Activated CD8-positive, alpha-beta memory T cell treated with anti-CD3 and anti-CD28 coated beads, Interleukin-2, amount 50 U/mL, for 24 hours (primary cell): ENCODE measurements at regions not wholly inside any gene's neighbourhood (a gene's known extent, or its start where the extent isn't known, plus 50 kb on each side); places are given as distances from the start of the nearest gene placed in this dataset.
A peak's percentile ranks its signal among the peaks of the same experiment; 100 is the strongest.
"Not testable (repeated sequence)": the region's sequence is repeated elsewhere in the genome, so short reads cannot be mapped to it uniquely, and the experiment has no call there.

ENCODE experiments used
- DNase-seq: peaks from one replicate; pipeline ENCODE4 v3.0.0-alpha.2; 2020; ENCODE audit errors: extremely low read depth

DNA sequence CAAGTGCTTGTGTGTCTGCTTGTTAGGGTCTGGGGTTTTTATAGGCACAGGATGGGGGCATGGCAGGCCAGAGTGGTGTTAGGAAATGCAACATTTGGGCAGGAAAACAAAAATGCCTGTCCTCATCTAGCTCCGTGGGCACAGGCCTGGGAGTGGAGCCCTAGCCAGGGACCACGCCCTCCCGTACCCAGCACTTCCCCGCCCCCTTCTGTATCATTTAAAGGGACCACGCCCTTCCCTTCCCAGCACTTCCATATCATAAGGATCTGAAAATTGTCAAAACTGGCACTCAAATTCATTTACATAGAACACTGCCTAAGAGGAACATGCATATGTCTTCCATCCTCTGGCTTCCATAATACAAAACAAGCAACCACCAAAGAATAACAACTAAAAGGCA lies 185.8 kb downstream of the B3GLCT start:
- no peak for DNase-seq

- DNase-seq = no peak
Measured at GRCh38 chr13:31394506-31394905, 194.7 kb downstream of the B3GLCT start.

DNA sequence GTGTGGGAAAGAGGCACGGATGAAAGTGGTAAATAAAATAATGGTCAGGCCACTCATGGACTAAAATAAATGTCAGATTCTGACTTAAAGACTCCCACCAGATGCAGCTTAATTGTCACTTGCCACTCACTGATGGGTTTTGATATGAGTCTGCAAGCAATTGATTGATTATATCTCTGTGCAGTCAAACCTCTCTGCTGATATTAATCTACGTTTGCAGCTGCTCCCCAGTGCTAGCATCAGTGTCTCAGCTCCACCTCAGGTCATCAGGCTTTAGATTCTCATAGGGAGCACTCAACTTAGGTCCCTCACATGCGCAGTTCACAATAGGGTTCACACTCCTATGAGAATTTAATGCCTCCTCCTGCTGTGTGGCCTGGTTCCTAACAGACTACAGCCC lies 195.3 kb downstream of the B3GLCT start:
- no peak for DNase-seq

- DNase-seq = no peak
Measured at GRCh38 chr13:31399690-31400089, 199.9 kb downstream of the B3GLCT start.

- not testable (repeated sequence) for DNase-seq
Measured at GRCh38 chr13:31403711-31404110, 203.9 kb downstream of the B3GLCT start.

DNA sequence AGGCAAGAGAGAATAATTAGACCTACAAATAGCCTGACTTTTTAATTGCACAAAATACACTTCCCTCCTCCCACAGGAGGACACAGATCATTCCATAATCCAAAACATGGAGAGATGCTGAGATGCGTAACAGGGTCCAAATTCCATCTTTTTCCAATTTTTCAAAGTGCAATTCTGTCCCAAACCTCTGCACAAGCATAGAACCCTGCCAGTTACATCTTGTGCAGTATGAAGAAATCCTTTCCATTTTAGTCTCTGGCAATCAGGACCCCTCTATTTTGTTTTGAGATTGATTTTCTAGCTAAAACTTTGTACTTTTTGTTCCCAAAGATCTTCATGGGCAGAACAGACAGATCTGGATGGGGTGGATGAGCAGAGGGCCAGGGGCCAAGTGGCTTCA lies 209.2 kb downstream of the B3GLCT start:
- no peak for DNase-seq

DNA sequence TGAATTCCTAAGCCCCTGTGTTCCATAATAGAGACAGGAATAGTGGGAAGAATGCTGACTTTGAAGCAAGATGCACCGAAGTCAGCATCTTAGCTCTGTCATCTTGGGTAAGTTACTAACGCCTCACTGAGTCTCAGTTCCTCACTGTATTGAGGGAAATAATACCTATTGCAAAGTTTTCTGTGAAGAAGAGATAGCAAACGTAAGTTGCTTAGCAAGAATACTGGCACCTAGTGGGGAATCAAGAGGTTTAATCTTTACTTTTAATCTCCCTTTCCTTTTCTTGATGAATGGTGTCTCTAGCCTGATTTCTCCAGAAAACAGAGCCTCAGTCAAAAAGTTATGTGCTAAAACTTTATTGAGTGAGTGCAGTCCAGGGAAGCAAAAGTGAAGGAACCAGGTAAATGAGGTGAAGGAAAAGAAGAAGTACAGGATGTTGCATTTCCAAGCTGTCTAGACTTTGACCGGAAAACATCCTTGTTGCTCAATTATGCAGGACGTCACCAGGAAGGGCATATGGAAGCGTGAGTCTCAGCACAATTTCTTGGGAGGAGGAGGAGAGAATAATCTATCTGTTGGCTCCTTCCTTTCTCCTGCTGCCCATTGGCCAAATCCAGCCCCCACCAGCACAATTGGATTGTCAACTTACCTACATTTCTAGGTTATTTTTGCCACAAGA lies 210.0 kb downstream of the B3GLCT start:
- DNase-seq = no peak

DNA sequence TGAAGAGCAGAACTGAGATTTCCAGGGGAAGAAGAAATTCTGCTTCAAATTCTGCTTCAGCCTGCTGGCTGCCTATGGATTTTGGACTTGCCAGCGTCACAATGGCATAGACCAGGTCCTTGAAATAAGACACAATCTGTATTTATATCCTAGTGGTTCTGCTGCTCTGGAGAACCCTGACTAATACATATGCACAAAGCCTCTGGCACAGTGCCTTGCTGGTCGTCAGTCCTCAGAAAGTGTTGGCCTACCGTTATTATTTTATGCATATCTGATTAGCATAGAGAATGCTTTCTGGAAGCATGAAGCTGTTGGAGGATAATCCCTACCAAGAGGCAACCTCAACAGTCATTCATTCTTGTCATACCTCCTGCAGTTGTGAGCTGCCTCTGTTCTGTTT lies 213.7 kb downstream of the B3GLCT start:
- DNase-seq = no peak

- no peak for DNase-seq
Measured at GRCh38 chr13:31416066-31416465, 216.3 kb downstream of the B3GLCT start.

DNA sequence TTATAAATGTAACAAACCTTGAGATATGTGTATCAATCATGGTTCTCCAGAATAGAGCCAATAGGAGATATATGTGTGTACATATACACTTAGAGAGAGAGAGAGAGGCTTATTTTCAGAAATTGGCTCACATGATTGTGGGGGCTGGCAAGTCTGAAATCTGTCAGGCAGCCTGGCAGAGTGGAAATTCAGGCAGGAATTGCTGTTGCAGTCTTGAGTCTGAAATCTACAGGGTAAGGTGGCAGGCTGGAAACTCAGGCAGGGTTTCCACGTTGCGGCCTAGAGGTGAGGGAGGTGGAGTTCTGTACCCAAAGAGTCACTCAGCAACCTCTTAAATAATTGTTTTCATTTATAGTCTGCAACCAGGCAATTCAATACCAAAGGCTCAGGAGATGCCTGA lies 218.4 kb downstream of the B3GLCT start:
- DNase-seq = no peak

DNA sequence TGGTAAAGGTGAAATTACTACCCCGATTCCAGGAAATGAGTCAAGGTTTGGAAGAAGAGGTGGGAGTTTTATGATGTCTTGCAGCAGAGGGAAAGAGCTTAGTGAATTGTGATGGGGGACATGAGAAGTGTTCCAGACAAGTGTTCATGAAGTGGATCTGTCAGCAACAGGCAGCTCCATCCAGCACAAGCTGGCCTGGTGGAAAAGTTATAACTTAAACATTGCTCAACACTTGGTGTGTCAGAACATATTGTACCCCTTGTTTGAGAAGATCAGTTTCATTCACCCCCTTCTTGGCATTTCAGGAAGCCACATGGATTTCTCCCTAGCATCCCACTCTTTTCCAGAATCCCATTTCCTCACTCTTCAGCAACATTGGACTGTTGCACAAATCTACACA lies 222.0 kb downstream of the B3GLCT start:
- no peak for DNase-seq

- DNase-seq = peak; percentile 14
Measured at GRCh38 chr13:31424130-31424729, 224.5 kb downstream of the B3GLCT start.

DNA sequence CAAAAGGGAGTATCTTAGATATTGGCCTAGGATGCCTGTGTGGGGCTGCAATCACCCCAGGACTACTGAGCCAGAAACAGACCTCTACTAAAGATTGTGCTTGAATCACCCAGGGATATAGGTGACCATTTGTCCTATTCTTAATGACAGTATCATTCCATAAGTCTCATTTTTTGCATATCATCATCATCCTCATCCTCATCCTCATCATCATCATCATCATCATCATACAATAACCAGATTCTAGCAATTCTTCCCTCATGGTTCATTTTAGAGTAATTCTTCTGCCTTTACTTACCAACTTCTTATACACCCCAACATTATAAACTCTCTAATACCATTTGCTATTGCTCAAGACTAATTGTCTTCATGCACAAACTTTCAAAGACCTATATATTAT lies 226.6 kb downstream of the B3GLCT start:
- DNase-seq = no peak

DNA sequence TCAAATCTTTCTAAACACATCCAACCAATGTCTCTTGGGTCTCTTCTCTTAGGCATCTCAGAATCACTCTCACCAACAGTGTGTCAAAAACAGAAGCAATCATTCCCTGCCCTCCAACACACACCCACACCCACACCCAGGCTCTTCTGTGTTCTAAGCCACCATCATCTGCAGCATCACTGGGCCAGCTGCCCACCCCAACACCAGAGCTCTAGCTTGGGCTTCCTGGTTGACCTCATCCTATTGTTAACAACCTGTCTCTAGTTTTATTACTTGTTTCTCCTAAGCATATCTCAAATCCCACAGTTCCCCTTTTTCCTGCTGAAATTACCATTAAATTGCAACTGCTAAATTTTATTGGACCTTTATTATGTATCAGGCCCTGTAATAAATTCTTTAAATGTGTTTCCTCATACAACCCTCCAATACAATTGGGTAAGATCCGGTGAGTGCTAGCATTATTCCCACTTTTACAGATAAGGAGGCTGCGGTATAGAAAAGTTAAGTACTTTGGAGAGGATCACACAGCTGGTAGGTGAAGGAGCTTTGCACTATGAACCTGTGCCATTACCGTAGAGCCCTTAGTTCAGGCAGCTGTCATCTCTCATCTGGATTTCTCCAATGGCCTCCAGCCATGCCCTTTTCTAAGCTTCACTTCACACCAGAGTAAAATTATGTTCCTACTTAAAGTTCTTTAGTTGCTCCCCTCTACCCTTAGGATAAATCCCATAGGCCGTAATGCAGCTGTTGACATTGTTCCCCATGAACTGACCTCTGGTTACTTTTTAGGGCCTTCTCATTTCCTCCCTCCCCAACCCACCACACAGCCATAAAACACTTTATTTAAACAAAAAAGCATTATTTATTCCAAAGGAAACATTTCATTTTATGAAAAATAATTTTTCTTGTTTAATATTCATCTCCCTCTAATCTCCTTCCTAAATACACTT lies 227.7 kb downstream of the B3GLCT start:
- DNase-seq = no peak

- DNase-seq = peak; percentile 17
Measured at GRCh38 chr13:31431722-31432137, 232.0 kb downstream of the B3GLCT start.

DNA sequence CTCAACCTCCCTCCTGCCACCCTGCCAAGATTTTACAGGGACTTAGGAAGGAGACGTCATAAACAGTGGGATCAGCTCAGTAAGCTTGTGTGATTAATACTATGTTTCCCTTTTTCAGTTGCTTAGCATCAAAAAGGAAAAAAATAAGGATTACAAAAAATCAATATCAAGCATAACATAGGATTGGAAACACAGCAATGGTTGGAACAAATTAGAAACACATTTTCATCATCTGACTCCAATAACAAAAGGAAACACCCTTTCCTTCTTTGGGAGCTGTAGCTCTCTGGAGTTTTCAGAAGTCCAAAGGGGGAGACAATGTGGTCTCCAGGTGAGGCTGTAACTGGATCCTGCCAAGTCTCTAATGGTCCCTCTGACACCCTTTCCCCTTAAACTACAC lies 233.4 kb downstream of the B3GLCT start:
- no peak for DNase-seq

DNA sequence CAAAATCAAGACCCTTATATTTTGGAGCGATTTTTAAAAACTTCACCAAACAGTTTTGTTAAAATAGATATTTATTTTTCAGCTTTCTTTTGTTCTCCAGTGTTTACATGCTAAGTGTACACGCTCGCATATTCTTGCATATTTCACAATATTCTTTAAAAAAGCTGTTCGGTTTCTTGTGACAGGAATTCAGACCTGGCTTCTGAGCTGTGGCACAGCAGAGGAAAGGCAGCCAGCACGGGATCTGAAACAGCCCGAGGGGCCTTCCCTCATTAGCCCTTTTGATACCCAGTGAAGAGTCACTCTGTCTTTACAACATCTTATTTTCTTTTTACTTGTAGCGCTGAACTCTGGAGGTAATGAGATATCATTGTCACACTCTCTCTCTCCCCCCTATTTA lies 234.0 kb downstream of the B3GLCT start:
- no peak for DNase-seq

DNA sequence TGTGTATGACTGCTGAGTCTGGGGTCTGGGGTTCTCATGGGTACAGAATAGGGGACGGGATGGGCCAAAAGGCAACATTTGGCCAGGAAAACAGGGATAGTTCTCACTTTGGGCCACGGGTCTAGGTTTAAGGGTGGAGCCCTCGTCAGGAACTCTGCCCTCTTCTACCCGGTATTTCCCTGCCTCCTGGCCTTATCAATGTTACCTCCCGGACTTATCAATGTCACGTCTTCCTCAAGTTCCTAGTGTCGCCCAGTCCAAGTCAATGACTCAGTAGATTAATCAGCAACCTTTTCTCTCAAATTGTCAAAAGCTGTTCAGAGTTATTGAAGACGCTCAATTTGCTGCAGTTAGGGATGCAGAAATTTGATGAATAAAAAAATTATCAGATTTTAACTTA lies 234.8 kb downstream of the B3GLCT start:
- no peak for DNase-seq

GRCh38 chr13:31435536-31435935 lies 235.8 kb downstream of the B3GLCT start:
- DNase-seq = no peak

DNA sequence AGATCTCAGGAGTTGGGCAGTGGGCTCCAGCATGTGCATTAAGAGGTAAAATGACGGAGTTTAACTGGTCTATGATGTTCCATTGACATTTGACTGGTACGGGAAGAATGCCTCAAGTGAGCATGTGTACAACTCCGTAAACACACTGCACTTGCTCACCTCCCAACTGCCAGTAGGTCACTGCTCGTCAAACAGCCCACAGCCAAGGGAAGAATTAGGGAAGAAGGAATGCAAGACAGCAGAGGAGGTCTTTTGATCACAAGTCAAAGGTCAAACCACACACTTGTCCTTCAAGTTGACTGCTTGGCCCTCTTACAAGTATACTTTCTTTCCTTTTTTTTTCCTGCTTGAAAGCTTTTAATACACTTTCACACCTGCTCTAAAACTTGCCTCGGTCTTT lies 236.7 kb downstream of the B3GLCT start:
- no peak for DNase-seq

DNA sequence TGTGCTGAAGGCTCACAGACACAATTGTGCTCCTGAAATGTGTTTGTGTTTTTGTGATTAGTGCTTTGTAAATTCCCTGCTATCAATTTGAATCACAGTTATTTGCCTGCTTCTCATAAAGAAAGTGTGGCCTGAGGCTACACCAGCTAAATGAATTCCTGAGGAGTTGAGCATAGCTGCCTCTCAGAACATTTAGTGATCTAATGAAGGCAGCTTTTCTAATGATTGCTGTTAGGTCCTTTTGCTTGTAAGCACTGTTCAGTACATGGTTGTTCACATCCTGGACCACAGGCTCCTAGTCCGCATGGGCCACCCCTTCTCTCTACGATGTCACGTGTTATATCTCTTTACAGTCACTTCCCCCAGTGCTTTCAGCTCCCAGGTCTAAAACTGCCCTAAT lies 238.2 kb downstream of the B3GLCT start:
- DNase-seq = no peak

DNA sequence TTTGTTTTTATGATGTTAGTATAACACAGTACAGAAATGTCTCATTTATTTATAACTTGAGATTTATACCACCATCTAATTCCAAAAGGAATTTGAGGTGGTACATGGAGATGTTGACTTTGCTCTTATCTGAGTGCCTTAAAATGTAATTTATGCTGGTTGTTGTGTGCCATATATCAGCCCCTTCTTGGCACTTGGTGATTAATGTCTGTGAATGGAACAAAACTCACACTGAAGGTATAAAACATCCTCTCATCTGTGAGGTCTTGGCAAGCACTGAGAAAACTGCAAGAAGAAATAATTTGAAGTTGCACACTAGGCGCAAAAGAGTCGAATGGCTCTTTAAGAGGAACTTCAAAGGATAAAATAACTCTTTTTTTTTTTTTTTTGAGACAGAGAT lies 240.4 kb downstream of the B3GLCT start:
- DNase-seq = no peak
